ENCODE measurements at regions not wholly inside any gene's neighbourhood (a gene's known extent, or its start where the extent isn't known, plus 50 kb on each side); places are given as distances from the start of the nearest gene placed in this dataset.
A peak's percentile ranks its signal among the peaks of the same experiment; 100 is the strongest.

GRCh38 chr7:132049462-132050304, 493.3 kb upstream of the PODXL start:
- TF ChIP-seq CTCF (IDR thresholded peaks at IDR 0.05; ENCODE audit: control insufficient read depth, insufficient read depth, low read depth, low read length, missing control alignments), result peak; percentile 75
- no peak overlapping the region for H3K4me3 ChIP-seq (ENCODE audit: control insufficient read depth, low read depth, low read length)
- no peak for DNase-seq (ENCODE audit: low read depth)

GRCh38 chr7:132045481-132045980, 489.1 kb upstream of the PODXL start:
- H3K4me3 ChIP-seq (ENCODE audit: control insufficient read depth, low read depth, low read length), result no peak overlapping the region
- DNase-seq (ENCODE audit: low read depth), result no peak
- no peak for TF ChIP-seq CTCF (IDR thresholded peaks at IDR 0.05; ENCODE audit: control insufficient read depth, insufficient read depth, low read depth, low read length, missing control alignments)

- no peak for DNase-seq (ENCODE audit: low read depth)
- TF ChIP-seq CTCF (IDR thresholded peaks at IDR 0.05; ENCODE audit: control insufficient read depth, insufficient read depth, low read depth, low read length, missing control alignments), result no peak
- H3K4me3 ChIP-seq (ENCODE audit: control insufficient read depth, low read depth, low read length), result no peak overlapping the region
Measured at GRCh38 chr7:132045002-132045401, 488.6 kb upstream of the PODXL start.

GRCh38 chr7:132044247-132044646, 487.8 kb upstream of the PODXL start:
- H3K4me3 ChIP-seq (ENCODE audit: control insufficient read depth, low read depth, low read length), result no peak overlapping the region
- no peak for DNase-seq (ENCODE audit: low read depth)
- no peak for TF ChIP-seq CTCF (IDR thresholded peaks at IDR 0.05; ENCODE audit: control insufficient read depth, insufficient read depth, low read depth, low read length, missing control alignments)

- H3K4me3 ChIP-seq (ENCODE audit: control insufficient read depth, low read depth, low read length), result no peak overlapping the region
- TF ChIP-seq CTCF (IDR thresholded peaks at IDR 0.05; ENCODE audit: control insufficient read depth, insufficient read depth, low read depth, low read length, missing control alignments), result no peak
- no peak for DNase-seq (ENCODE audit: low read depth)
Measured at GRCh38 chr7:132041108-132041507, 484.7 kb upstream of the PODXL start.

- H3K4me3 ChIP-seq (ENCODE audit: control insufficient read depth, low read depth, low read length), result no peak overlapping the region
- no peak for DNase-seq (ENCODE audit: low read depth)
- TF ChIP-seq CTCF (IDR thresholded peaks at IDR 0.05; ENCODE audit: control insufficient read depth, insufficient read depth, low read depth, low read length, missing control alignments), result no peak
Measured at GRCh38 chr7:132035517-132036362, 479.3 kb upstream of the PODXL start.

All from AG09309 (cell line).